HCT116 (cell line): ENCODE measurements at regions not wholly inside any gene's neighbourhood (a gene's known extent, or its start where the extent isn't known, plus 50 kb on each side); places are given as distances from the start of the nearest gene placed in this dataset.

ENCODE experiments used
- ATAC-seq: fragments of 200-7000 bp; cut with Tn5 transposase; 2 replicates; pipeline ENCODE4 v1.9.1; 2020; ENCODE audit warnings: mild to moderate bottlenecking, moderate library complexity
- BruUV-seq: library from RNA; stranded (reverse); fragments of 400-500 nt; replicated peaks from 2 replicates; lab custom pipeline; 2021; lab: Mats Ljungman, UMichigan
- CTCF ChIA-PET: fragments of 300-600 bp; sonication (Branson Sonifier 250); formaldehyde crosslinking; loops from one replicate; lab custom pipeline; 2021; ENCODE audit warnings: antibody characterized with exemption; lab: Charles Lee
- POLR2A ChIA-PET: fragments of 300-600, 350-600 bp; sonication (Branson Sonifier 250); formaldehyde crosslinking; loops from one replicate; lab custom pipeline; 2021; ENCODE audit warnings: antibody characterized with exemption; lab: Charles Lee
- RAD21 ChIA-PET, 2 experiments: fragments of 300-600 bp; sonication (Branson Sonifier 250); formaldehyde crosslinking; loops; one replicate each; lab custom pipeline; 2023; ENCODE audit warnings: low total read pairs in 2 of 2; ENCODE audit not compliant: uncharacterized antibody in 2 of 2, unreplicated experiment in 2 of 2, low non-redundant PET in 1 of 2; lab: Charles Lee
- DNase-seq: peaks from one replicate; pipeline ENCODE4 v3.0.0-alpha.2; 2010; ENCODE audit warnings: low read depth, low spot score
- H2AFZ ChIP-seq: fragments of 200-600 bp; shearing (Covaris generic), sonication (generic); 2 replicates; pipeline ENCODE4 v1.6.1; 2017; ENCODE audit warnings: low read depth, mixed run types, mixed read lengths, antibody characterized with exemption, low read length; ENCODE audit not compliant: poor library complexity, severe bottlenecking
- H3K27ac ChIP-seq: 2 replicates; pipeline ENCODE4 v1.5.1; 2012; ENCODE audit warnings: low read depth, low read length
- H3K27me3 ChIP-seq: fragments of 200-600 bp; sonication (generic); 2 replicates; pipeline ENCODE4 v1.6.1; 2016; ENCODE audit warnings: mixed run types, low read length, mixed read lengths; ENCODE audit not compliant: insufficient read depth
- H3K36me3 ChIP-seq, 2 experiments: fragments of 200-500 bp in 1 of 2; fragments of 200-600 bp in 1 of 2; sonication (Bioruptor generic) in 1 of 2; sonication (generic) in 1 of 2; 2 replicates each; pipeline versions ENCODE4 v1.5.1 to v1.6.1; 2014 to 2016; ENCODE audit warnings: low read length in 2 of 2, inconsistent platforms in 1 of 2, mixed read lengths in 1 of 2, mixed run types in 1 of 2; ENCODE audit not compliant: insufficient read depth in 2 of 2, control insufficient read depth in 1 of 2
- H3K4me1 ChIP-seq, 2 experiments: fragments of 200-600 bp in 1 of 2; sonication (generic) in 1 of 2; 2 replicates each; pipeline versions ENCODE4 v1.5.1 to v1.6.1; 2012 to 2017; ENCODE audit warnings: low read length in 2 of 2, inconsistent platforms in 1 of 2, mild to moderate bottlenecking in 1 of 2, mixed read lengths in 1 of 2, mixed run types in 1 of 2, moderate library complexity in 1 of 2; ENCODE audit not compliant: insufficient read depth in 2 of 2, control insufficient read depth in 1 of 2
- H3K4me2 ChIP-seq: fragments of 200-600 bp; sonication (generic); 2 replicates; pipeline ENCODE4 v1.6.1; 2017; ENCODE audit warnings: mixed run types, low read length, mixed read lengths
- H3K4me3 ChIP-seq, 2 experiments: fragments of 200-600 bp in 1 of 2; sonication (generic) in 1 of 2; replicated peaks in 1 of 2; 2 replicates each; pipeline ENCODE4 v1.5.1; 2011 to 2016; ENCODE audit warnings: low read length in 2 of 2, control low read depth in 1 of 2, low read depth in 1 of 2, mild to moderate bottlenecking in 1 of 2, mixed read lengths in 1 of 2, mixed run types in 1 of 2
- H3K79me2 ChIP-seq: fragments of 200-600 bp; sonication (generic); 2 replicates; pipeline ENCODE4 v1.6.1; 2017; ENCODE audit warnings: mild to moderate bottlenecking, mixed run types, low read length, moderate library complexity, mixed read lengths; ENCODE audit not compliant: insufficient read depth
- H3K9ac ChIP-seq: fragments of 200-600 bp; sonication (generic); 2 replicates; pipeline ENCODE4 v1.6.1; 2016; ENCODE audit warnings: low read length, mixed read lengths
- H3K9me2 ChIP-seq: fragments of 200-600 bp; sonication (generic), shearing (Covaris generic); 2 replicates; pipeline ENCODE4 v1.6.1; 2017; ENCODE audit warnings: mixed run types, mild to moderate bottlenecking, moderate library complexity; ENCODE audit not compliant: insufficient read depth
- H3K9me3 ChIP-seq, 2 experiments: fragments of 200-500 bp in 1 of 2; fragments of 200-600 bp in 1 of 2; sonication (Bioruptor generic) in 1 of 2; sonication (generic) in 1 of 2; 2 replicates each; pipeline ENCODE4 v1.6.1; 2014 to 2017; ENCODE audit warnings: low read length in 2 of 2, mixed read lengths in 2 of 2, inconsistent platforms in 1 of 2, low read depth in 1 of 2, mild to moderate bottlenecking in 1 of 2, mixed run types in 1 of 2, moderate library complexity in 1 of 2; ENCODE audit not compliant: control insufficient read depth in 1 of 2, insufficient read depth in 1 of 2
- H4K20me1 ChIP-seq: fragments of 200-600 bp; sonication (generic), shearing (Covaris generic); 2 replicates; pipeline ENCODE4 v1.6.1; 2017; ENCODE audit warnings: mixed run types, mild to moderate bottlenecking, moderate library complexity; ENCODE audit not compliant: insufficient read depth
- CTCF ChIP-seq, 3 experiments: fragments of 200-600 bp in 1 of 3; sonication (generic) in 1 of 3; IDR thresholded peaks in 2 of 3; conservative IDR thresholded peaks in 1 of 3; 2 replicates each; pipeline ENCODE4 v1.5.1; 2012 to 2017; ENCODE audit warnings: low read depth in 2 of 3, low read length in 2 of 3, antibody characterized with exemption in 1 of 3, borderline replicate concordance in 1 of 3, control low read depth in 1 of 3, mild to moderate bottlenecking in 1 of 3, mixed read lengths in 1 of 3, mixed run types in 1 of 3, moderate library complexity in 1 of 3; ENCODE audit not compliant: insufficient read depth in 1 of 3
- EGR1 ChIP-seq: IDR thresholded peaks from 2 replicates; pipeline ENCODE4 v1.6.1; 2012; ENCODE audit warnings: low read depth
- ELF1 ChIP-seq: IDR thresholded peaks from 2 replicates; pipeline ENCODE4 v1.6.1; 2012; ENCODE audit warnings: low read depth, borderline replicate concordance
- EZH2phosphoT487 ChIP-seq: fragments of 200-600 bp; IDR thresholded peaks from 2 replicates; pipeline ENCODE4 v1.6.1; 2018; ENCODE audit warnings: antibody characterized with exemption, borderline replicate concordance
- POLR2AphosphoS5 ChIP-seq: IDR thresholded peaks from 2 replicates; pipeline ENCODE4 v1.6.1; 2011; ENCODE audit warnings: mild to moderate bottlenecking, low read depth, low read length, moderate library complexity
- REST ChIP-seq: IDR thresholded peaks from 2 replicates; pipeline ENCODE4 v1.6.1; 2012; ENCODE audit warnings: low read depth
- SIN3A ChIP-seq: IDR thresholded peaks from 2 replicates; pipeline ENCODE4 v1.6.1; 2012; ENCODE audit warnings: low read depth
- YY1 ChIP-seq: IDR thresholded peaks from 2 replicates; pipeline ENCODE4 v1.6.1; 2011; ENCODE audit warnings: low read length, low read depth, moderate library complexity, mild to moderate bottlenecking; ENCODE audit not compliant: insufficient replicate concordance; ENCODE audit errors: extremely low read depth
- intact Hi-C: fragments of 100-400 bp; cut with micrococcal nuclease; formaldehyde crosslinking; loops from 2 replicates; pipeline ENCODE4 v1.10.0; 2022

GRCh38 chr4:26094076-26094475 is 180.1 kb downstream of the SMIM20 start:
- DNase-seq: no peak
- no peaks in the 10 kb centered on the region for H3K27me3 ChIP-seq
- H4K20me1 ChIP-seq: no peaks in the 10 kb centered on the region
- RAD21 ChIA-PET: no interaction called here
- H3K4me1 ChIP-seq: no peaks in the 10 kb centered on the region
- ATAC-seq: no peak
- no TSS peak for BruUV-seq
- H3K79me2 ChIP-seq: no peaks in the 10 kb centered on the region
- H3K27ac ChIP-seq: no peak overlapping the region
- TF ChIP-seq EGR1 (no peak), ELF1 (no peak), EZH2phosphoT487 (no peak), CTCF (IDR thresholded peaks at IDR 0.05 in 2 of 3, conservative IDR thresholded peaks at IDR 0.05 in 1 of 3; ENCODE audit: borderline replicate concordance in 1 of 3, insufficient read depth in 1 of 3, low read depth in 2 of 3, low read length in 2 of 3) (no peak), POLR2AphosphoS5 (no peak), REST (no peak), YY1 (no peak), SIN3A (no peak)
- H3K4me2 ChIP-seq: no peak overlapping the region
- CTCF ChIA-PET: interaction anchor here (1.9 kb wide), 1 partner anchor 10 kb away, joined by 8 read pairs; no protein-coding TSS in a partner anchor
- POLR2A ChIA-PET: no interaction called here
- peaks cover 6 to 9% of the 10 kb centered on the region in 2 experiments; a peak in 3 of 4 replicates for H3K9me3 ChIP-seq
- no peaks in the 10 kb centered on the region for H3K36me3 ChIP-seq
- no peaks in the 10 kb centered on the region for H3K9me2 ChIP-seq
- no peak overlapping the region for H3K4me3 ChIP-seq
- H3K9ac ChIP-seq: no peak overlapping the region
- no peak overlapping the region for H2AFZ ChIP-seq
- intact Hi-C loops: no loop called here
